ENCODE measurements at regions not wholly inside any gene's neighbourhood (a gene's known extent, or its start where the extent isn't known, plus 50 kb on each side); places are given as distances from the start of the nearest gene placed in this dataset.

GRCh38 chr5:41637424-41637823, 127.0 kb upstream of the PLCXD3 start:
- no peak for TF ChIP-seq CTCF (conservative IDR thresholded peaks at IDR 0.05)
- no peak for TF ChIP-seq ZFX (IDR thresholded peaks at IDR 0.05)
